Heart right ventricle (tissue), 16 donors: ENCODE measurements at regions not wholly inside any gene's neighbourhood (a gene's known extent, or its start where the extent isn't known, plus 50 kb on each side); places are given as distances from the start of the nearest gene placed in this dataset.

Experiments
- ATAC-seq, 8 donors: fragments of 200-7000 bp; cut with Tn5 transposase; one replicate each; pipeline ENCODE4 v1.9.1; 2020; ENCODE audit warnings: mild to moderate bottlenecking in 8 of 8, moderate library complexity in 8 of 8, moderate number of reproducible peaks in 1 of 8
- DNase-seq, 2 donors: peaks; one replicate each; pipeline ENCODE4 v3.0.0-alpha.2; 2020
- H3K27ac ChIP-seq, 10 donors: fragments of 200-600 bp; sonication (generic) in 2 of 10; one replicate each; pipeline versions ENCODE4 v1.5.0 to v1.8.0; 2020 to 2022; ENCODE audit warnings: mild to moderate bottlenecking in 3 of 10
- H3K27me3 ChIP-seq, 7 donors: fragments of 200-600 bp; one replicate each; pipeline ENCODE4 v1.8.0; 2021 to 2022; ENCODE audit warnings: mild to moderate bottlenecking in 2 of 7
- H3K36me3 ChIP-seq, 9 donors: fragments of 200-600 bp; sonication (generic) in 1 of 9; one replicate each; pipeline versions ENCODE4 v1.5.0 to v1.8.0; 2020 to 2022; ENCODE audit warnings: mild to moderate bottlenecking in 2 of 9
- H3K4me1 ChIP-seq, 9 donors: fragments of 200-600 bp; sonication (generic) in 1 of 9; one replicate each; pipeline versions ENCODE4 v1.5.0 to v1.8.0; 2020 to 2022; ENCODE audit warnings: mild to moderate bottlenecking in 4 of 9
- H3K4me3 ChIP-seq, 10 donors: fragments of 200-600 bp; sonication (generic) in 2 of 10; one replicate each; pipeline versions ENCODE4 v1.5.0 to v1.8.0; 2020 to 2022; ENCODE audit warnings: mild to moderate bottlenecking in 7 of 10, moderate library complexity in 2 of 10
- H3K9me3 ChIP-seq, 11 donors: fragments of 200-600 bp in 10 of 11; sonication (generic) in 2 of 11; one replicate each; pipeline versions ENCODE4 v1.5.0 to v1.8.0; 2013 to 2022; ENCODE audit warnings: mild to moderate bottlenecking in 2 of 11, control low read depth in 1 of 11, moderate library complexity in 1 of 11
- WGBS, 2 donors: extraction: QIAGEN DNeasy Blood & Tissue Kit; methylation state at CpG; one replicate each; pipeline ENCODE4 v1.1.7; 2013; ENCODE audit warnings: inconsistent platforms in 1 of 2; 5-methylcytosine and 5-hydroxymethylcytosine counted together
- intact Hi-C, 10 donors: fragments of 100-400 bp; cut with DNase I; formaldehyde crosslinking; loops; one replicate each; pipeline versions ENCODE4 v1.11.1 to v1.14.2; 2022
- TF ChIP-seq, protein P1 (sequence below), 9 donors: fragments of 200-600 bp; sonication (generic) in 2 of 9; IDR thresholded peaks; one replicate each; pipeline versions ENCODE4 v1.5.0 to v1.8.0; 2021 to 2022; ENCODE audit warnings: antibody characterized with exemption in 9 of 9, mild to moderate bottlenecking in 5 of 9, moderate library complexity in 1 of 9
- donor health status: Arrhythmogenic right ventricular cardiomyopathy.
- donor health status: ischemic (EF 13 %, LVEDD 7.1; RV severe dilation, severe dysfunction).
- donor health status: healthy with polysubstance abuse.
- donor health status: DM: no; HTN: yes; CAD: no.
- donor health status: DM: no; HTN: no; CAD: no.
- donor health status: ischemic (EF 25% LVEDD 6.9; RV normal size, moderate dysfunction).
- donor health status: ischemic (EF 25% LVEDD 5.7; RV mildly dilated, moderate dysfunction).
- donor health status: healthy.
- donor health status: DM: yes; HTN: yes; CAD: no.
- donor health status: Ischemic cardiomyopathy.
- donor health status: ischemic (EF 35%, LVEDD 5.7; RV mildly dilated, moderate dysfunction).
- donor health status: nonischemic (EF 11% LVEDD 7.7; RV severe dilation, severe dysfunction).
- donor health status: DM: yes; HTN: yes; CAD: no.
- donor health status: PGD.
- donor health status: ischemic (EF 29% LVEDD 5.4; RV normal size, mild dysfunction).
- donor health status: nonischemic (EF 23%, LVEDD 6.1; RV moderate dilation, normal function).

- no peaks in the 10 kb centered on the region for H3K9me3 ChIP-seq
- intact Hi-C loops: loop anchor here in 1 of 10 donors (10.0 kb wide), 1 partner anchor 278 kb away; no protein-coding TSS in a partner anchor
- H3K27me3 ChIP-seq: no peaks in the 10 kb centered on the region
- no peaks in the 10 kb centered on the region for H3K36me3 ChIP-seq
- ATAC-seq (no peak), DNase-seq (no peak)
- no peak overlapping the region for H3K4me3 ChIP-seq
- TF ChIP-seq, protein P1, sequence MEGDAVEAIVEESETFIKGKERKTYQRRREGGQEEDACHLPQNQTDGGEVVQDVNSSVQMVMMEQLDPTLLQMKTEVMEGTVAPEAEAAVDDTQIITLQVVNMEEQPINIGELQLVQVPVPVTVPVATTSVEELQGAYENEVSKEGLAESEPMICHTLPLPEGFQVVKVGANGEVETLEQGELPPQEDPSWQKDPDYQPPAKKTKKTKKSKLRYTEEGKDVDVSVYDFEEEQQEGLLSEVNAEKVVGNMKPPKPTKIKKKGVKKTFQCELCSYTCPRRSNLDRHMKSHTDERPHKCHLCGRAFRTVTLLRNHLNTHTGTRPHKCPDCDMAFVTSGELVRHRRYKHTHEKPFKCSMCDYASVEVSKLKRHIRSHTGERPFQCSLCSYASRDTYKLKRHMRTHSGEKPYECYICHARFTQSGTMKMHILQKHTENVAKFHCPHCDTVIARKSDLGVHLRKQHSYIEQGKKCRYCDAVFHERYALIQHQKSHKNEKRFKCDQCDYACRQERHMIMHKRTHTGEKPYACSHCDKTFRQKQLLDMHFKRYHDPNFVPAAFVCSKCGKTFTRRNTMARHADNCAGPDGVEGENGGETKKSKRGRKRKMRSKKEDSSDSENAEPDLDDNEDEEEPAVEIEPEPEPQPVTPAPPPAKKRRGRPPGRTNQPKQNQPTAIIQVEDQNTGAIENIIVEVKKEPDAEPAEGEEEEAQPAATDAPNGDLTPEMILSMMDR (IDR thresholded peaks at IDR 0.05): peak in 3 of 9 donors; percentile 5 to 23 (median 9)
- WGBS, 2 donors: 62 to 64% methylated on average over 1 of the region's 1 CpG
- no peaks in the 10 kb centered on the region for H3K4me1 ChIP-seq
- no peak overlapping the region for H3K27ac ChIP-seq
Observed at GRCh38 chr6:94052749-94053148, 633.4 kb upstream of the EPHA7 start.

- no peaks in the 10 kb centered on the region for H3K27me3 ChIP-seq
- no peak overlapping the region for H3K4me3 ChIP-seq
- DNase-seq: no peak
- ATAC-seq: no peak
- intact Hi-C loops: loop anchor here in 1 of 10 donors (10.0 kb wide), 1 partner anchor 276 kb away; no protein-coding TSS in a partner anchor
- TF ChIP-seq, protein P1 (IDR thresholded peaks at IDR 0.05): no peak
- no peaks in the 10 kb centered on the region for H3K9me3 ChIP-seq
- no peak overlapping the region for H3K27ac ChIP-seq
- WGBS, 2 donors: 80 to 94% methylated on average over 3 of the region's 3 CpGs
- no peaks in the 10 kb centered on the region for H3K36me3 ChIP-seq
- no peaks in the 10 kb centered on the region for H3K4me1 ChIP-seq
Observed at GRCh38 chr6:94050515-94050914, 631.2 kb upstream of the EPHA7 start.

DNA sequence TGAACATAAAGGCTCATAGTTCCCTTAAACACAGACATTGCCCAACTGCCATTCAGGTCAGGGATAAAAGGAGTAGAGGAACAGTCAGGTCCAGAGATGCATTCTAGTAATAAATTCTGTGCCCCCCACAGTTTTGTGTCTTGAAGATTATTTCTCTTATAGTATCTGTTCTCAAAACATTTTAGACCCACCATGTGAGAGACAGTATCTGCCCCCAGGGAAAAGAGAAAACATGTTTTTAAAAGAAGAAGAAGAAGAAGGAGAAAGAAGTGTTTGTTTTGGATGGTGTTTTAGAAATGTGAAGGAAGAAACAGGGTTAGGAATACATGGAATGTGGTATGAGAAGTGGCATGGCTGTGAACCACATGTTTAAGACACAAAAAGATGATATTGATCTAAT, 629.6 kb upstream of the EPHA7 start:
- TF ChIP-seq, protein P1 (IDR thresholded peaks at IDR 0.05): no peak
- no peak overlapping the region for H3K27ac ChIP-seq
- H3K36me3 ChIP-seq: no peaks in the 10 kb centered on the region
- no peaks in the 10 kb centered on the region for H3K4me1 ChIP-seq
- no peak overlapping the region for H3K4me3 ChIP-seq
- intact Hi-C loops: no loop called here
- no peak for DNase-seq
- no peak for ATAC-seq
- no peaks in the 10 kb centered on the region for H3K9me3 ChIP-seq
- no peaks in the 10 kb centered on the region for H3K27me3 ChIP-seq

GRCh38 chr6:94045099-94045829, 625.9 kb upstream of the EPHA7 start:
- ATAC-seq: no peak
- WGBS, 2 donors: 70 to 76% methylated on average over 12 of the region's 12 CpGs
- Histone ChIP-seq H3K4me3 (no peak overlapping the region), H3K36me3 (no peaks in the 10 kb centered on the region), H3K27ac (no peak overlapping the region), H3K4me1 (no peaks in the 10 kb centered on the region), H3K9me3 (no peaks in the 10 kb centered on the region), H3K27me3 (no peaks in the 10 kb centered on the region)
- no peak for DNase-seq
- TF ChIP-seq, protein P1 (IDR thresholded peaks at IDR 0.05): no peak
- intact Hi-C loops: no loop called here
